ENCODE measurements at regions not wholly inside any gene's neighbourhood (a gene's known extent, or its start where the extent isn't known, plus 50 kb on each side); places are given as distances from the start of the nearest gene placed in this dataset.

GRCh38 chr1:13976485-13976884 lies 276.5 kb downstream of the PRDM2 start:
- DNase-seq: no peak

GRCh38 chr1:13981142-13981541 lies 281.2 kb downstream of the PRDM2 start:
- no peak for DNase-seq

DNA sequence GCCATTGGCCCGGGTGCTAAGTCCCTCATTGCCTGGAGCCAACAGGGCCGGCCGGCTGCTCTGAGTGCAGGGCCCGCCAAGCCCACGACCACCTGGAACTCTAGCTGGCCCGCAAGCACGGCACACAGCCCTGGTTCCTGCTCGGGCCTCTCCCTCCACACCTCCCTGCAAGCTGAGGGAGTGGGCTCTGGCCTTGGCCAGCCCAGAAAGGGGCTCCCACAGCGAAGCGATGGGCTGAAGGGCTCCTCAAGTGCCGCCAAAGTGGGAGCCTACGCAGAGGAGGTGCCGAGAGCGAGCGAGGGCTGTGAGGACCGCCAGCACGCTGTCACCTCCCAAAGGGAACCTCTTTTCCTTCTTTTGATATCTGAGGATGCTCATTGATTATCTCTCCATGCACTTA lies 283.4 kb downstream of the PRDM2 start:
- DNase-seq: no peak

DNA sequence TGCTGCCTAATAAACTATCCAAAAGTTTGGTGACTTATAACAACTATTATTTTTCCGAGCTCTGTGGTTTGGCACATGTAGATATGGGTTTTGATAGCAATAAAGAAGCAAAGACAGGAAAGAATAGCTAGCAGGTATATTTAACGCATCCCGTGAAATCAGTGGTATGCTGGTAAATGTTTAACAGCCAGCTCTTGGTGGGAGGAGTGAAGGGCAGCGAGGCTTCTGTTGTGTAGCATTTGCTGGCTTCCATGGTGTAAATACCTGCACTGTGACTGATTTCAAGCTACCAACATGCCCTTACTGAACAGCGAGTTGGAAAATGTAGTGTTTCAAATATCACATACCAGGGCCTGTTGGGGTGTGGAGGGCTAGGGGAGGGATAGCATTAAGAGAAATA lies 291.0 kb downstream of the PRDM2 start:
- no peak for DNase-seq

GRCh38 chr1:13992489-13993285 lies 292.7 kb downstream of the PRDM2 start:
- DNase-seq: no peak

DNA sequence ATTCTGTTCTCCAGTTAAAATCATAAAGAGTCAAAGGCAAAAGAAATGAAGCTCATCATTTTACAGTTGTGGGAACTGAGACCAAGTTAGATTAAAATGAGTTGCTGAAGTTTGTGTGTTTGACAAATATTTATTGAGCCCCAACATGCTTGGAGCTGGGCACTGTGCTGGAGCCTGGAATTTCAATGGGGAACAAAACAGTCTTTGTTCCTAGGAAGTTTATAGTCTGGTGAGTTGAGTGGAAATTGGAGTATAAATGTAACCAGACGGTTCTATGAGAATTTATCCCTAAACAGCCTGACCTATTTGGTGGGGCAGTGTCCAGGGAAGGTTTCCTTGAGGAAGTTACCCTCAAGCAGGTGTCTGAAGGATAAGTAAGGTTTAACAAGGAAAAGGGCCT lies 294.4 kb downstream of the PRDM2 start:
- DNase-seq: no peak

DNA sequence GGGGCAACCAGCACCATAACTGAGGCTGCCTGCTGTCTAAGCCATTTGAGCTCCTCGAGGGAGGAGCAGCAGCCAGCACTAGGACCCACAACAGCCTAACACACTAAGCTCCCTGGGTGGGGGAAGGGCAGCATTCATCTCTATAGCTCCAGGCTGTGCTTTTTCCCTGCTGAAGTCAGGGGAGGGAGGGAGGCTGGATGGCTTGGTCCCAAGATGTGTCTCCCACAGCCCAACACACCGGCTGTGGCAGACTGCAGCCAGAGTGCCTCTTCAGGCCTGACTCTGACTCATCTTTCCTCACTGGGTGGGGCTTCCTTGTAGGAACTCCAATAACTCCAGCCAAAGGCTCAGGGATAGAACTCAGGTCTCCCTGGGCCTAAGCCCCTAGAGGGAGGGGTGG lies 296.3 kb downstream of the PRDM2 start:
- no peak for DNase-seq

- DNase-seq: no peak
These were observed 303.6 kb downstream of the PRDM2 start for GRCh38 chr1:14003552-14003951.

- no peak for DNase-seq
These were observed 309.6 kb downstream of the PRDM2 start for GRCh38 chr1:14009582-14009981.

DNA sequence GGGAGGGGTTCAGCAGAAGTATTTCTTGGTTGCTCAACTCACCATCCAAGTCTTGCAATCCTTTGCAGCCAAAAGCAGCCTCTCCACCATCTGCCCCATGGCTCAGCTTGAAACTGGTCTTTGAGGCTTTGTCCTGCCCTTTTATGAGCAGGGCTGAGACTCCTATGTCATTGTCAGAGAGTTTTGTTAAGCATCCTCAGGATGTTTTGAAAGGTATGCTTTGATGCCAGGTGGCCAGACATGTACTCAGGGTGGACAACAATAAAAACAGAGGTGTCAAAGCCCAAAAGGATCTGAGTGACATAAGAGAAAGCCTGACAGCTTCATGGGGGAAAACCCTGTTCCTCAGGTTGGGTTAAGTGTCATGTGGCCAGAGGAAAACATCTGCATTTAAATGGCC lies 310.5 kb downstream of the PRDM2 start:
- DNase-seq: no peak

GRCh38 chr1:14011132-14011531 lies 311.1 kb downstream of the PRDM2 start:
- DNase-seq: no peak

- no peak for DNase-seq
These were observed 311.9 kb downstream of the PRDM2 start for GRCh38 chr1:14011888-14012287.

- DNase-seq: no peak
These were observed 314.9 kb downstream of the PRDM2 start for GRCh38 chr1:14014929-14015328.

GRCh38 chr1:14015917-14016316 lies 315.9 kb downstream of the PRDM2 start:
- no peak for DNase-seq

- no peak for DNase-seq
These were observed 317.6 kb downstream of the PRDM2 start for GRCh38 chr1:14017531-14017961.

GRCh38 chr1:14019461-14019860 lies 319.5 kb downstream of the PRDM2 start:
- DNase-seq: no peak

GRCh38 chr1:14020006-14020405 lies 320.0 kb downstream of the PRDM2 start:
- no peak for DNase-seq

- DNase-seq: no peak
These were observed 327.1 kb downstream of the PRDM2 start for GRCh38 chr1:14027099-14027498.

DNA sequence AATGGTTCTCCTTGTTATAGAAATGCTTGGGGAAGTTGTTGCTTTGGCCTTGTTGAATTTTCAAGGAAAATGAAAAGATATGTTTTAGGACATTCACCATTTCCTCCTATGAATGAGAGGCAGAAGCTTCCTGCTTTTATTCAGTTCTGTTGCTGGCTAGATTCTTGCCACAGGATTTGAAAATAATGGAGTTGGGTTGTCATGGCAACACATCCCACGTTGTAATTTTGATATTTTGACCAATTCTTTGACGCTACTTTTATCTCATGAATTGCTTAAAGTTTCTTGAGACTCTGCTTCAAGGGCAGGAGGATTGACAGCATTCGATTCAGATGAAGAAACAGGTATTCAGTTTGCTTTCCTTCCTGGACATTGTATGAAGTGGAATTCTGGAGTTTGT lies 331.5 kb downstream of the PRDM2 start:
- no peak for DNase-seq

GRCh38 chr1:14034506-14034905 lies 334.5 kb downstream of the PRDM2 start:
- DNase-seq: no peak

DNA sequence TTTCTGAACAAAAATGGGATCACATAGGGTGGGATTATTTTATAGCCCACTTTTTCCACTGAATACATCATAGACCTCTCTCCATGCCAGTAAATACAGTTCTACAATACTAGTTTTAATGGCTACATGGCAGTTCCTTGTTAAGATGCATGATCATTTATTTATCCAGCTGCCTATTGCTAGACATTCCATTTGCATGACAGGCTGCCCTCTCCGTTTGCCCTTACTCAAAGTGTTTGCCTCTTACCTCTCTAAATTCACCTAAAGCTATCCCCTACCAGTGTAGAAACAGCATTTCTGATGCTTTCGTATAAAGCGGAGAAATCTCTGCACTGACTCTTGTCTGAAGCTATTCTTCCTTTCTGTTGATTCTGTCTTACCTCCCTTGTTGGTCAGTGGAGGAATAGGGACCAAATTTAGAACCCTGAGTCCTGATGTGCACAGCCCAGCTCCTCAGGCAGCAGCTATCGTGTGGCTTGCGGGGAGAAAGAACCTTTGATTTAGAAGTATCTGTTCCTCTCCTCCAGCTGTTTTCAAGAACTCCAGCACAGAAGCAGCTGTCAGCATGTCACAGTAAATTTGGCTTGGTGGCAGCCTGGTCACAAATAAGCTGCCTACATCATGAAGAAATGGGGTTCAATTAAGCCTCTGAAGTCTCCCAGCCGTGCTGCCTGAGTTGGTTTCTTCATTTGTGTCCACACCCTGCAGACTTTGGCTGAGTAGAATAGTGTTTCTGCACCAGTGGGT lies 337.3 kb downstream of the PRDM2 start:
- DNase-seq: no peak

DNA sequence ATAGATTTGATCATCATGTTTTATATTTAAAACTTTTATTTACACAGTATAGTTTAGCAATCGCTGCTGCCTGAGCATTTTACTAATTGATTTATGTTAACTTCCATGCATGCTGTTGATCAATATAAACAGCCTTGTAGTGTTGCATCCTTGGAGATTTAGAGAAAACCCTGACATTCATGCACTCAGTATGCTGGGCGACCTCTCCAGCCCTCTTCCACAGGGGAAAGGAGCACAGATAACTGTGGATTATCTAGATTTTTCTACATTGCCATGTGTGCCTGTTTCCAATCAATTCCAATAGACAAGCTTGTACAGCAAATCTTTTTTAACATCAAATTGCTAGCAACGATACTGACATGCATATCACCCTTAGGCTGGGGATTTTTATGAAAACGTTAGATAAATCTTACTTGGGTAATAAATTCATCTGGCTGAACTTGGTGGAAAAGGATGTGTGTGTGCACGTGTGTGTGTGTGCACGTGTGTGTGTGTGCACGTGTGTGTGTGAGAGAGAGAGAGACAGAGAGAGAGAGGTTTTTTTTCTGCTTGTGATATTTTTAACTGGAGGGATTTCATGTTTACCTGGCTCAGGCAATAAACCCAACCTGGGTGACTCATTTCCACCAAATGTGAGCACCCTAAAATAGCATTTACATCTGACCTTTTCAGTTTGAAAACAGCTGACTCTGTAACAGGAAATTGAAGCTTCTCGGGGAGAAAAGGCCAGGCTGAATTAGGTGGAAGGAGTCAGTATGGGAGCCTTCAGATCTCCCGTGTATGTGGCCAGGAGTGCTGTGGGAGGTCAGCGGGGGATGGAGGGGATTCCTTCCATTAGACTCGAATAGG lies 339.8 kb downstream of the PRDM2 start:
- DNase-seq: no peak

DNA sequence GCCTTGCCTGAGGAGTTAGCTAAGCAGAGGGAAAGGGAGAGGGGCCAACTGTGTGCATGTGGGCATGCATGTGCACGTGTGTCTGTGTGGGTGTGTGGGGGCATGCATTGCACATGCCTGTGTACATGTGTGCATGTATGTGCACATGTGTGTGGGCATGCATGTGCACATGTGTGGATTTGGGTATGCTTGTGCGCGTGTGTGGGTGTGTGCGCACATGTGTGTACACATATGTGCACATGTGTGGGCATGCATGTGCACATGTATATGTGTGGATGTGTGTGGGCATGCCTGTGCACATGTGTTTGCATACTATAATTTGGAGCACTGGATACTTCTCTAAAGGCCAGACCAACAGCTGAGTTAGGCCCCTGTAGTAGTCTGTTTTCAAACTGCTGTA lies 350.0 kb downstream of the PRDM2 start:
- no peak for DNase-seq
